Heart left ventricle (tissue), 13 donors: ENCODE measurements at regions not wholly inside any gene's neighbourhood (a gene's known extent, or its start where the extent isn't known, plus 50 kb on each side); places are given as distances from the start of the nearest gene placed in this dataset.

Experiments
- CTCF ChIP-seq, 12 donors: fragments of 200-600 bp; sonication (generic) in 4 of 12; IDR thresholded peaks; one replicate each; pipeline versions ENCODE4 v1.5.0 to v1.8.0; 2018 to 2022; ENCODE audit warnings: antibody characterized with exemption in 12 of 12, mild to moderate bottlenecking in 5 of 12
- POLR2A ChIP-seq, 2 donors: fragments of 450-650 bp; IDR thresholded peaks; one replicate each; pipeline ENCODE4 v1.6.1; 2017; ENCODE audit warnings: antibody characterized with exemption in 2 of 2, mild to moderate bottlenecking in 2 of 2, moderate library complexity in 2 of 2
- donor health status: ischemic (EF 13 %, LVEDD 7.1; RV severe dilation, severe dysfunction).
- donor health status: DM: no; HTN: yes; CAD: no.
- donor health status: DM: no; HTN: no; CAD: no.
- donor health status: ischemic (EF 25% LVEDD 6.9; RV normal size, moderate dysfunction).
- donor health status: ischemic (EF 25% LVEDD 5.7; RV mildly dilated, moderate dysfunction).
- donor health status: ischemic (EF 35%, LVEDD 5.7; RV mildly dilated, moderate dysfunction).
- donor health status: nonischemic (EF 11% LVEDD 7.7; RV severe dilation, severe dysfunction).
- donor health status: DM: yes; HTN: yes; CAD: no.
- donor health status: PGD.
- donor health status: ischemic (EF 29% LVEDD 5.4; RV normal size, mild dysfunction).
- donor health status: nonischemic (EF 23%, LVEDD 6.1; RV moderate dilation, normal function).

- TF ChIP-seq POLR2A (IDR thresholded peaks at IDR 0.05) (no peak), CTCF (IDR thresholded peaks at IDR 0.05) (no peak)
Observed at GRCh38 chr13:39910041-39910440, 254.6 kb downstream of the COG6 start.
